GM23338 (cell line): ENCODE measurements at regions not wholly inside any gene's neighbourhood (a gene's known extent, or its start where the extent isn't known, plus 50 kb on each side); places are given as distances from the start of the nearest gene placed in this dataset.
A peak's percentile ranks its signal among the peaks of the same experiment; 100 is the strongest.

Experiments
- ATAC-seq: fragments of 200-7000 bp; cut with Tn5 transposase; 3 replicates; pipeline ENCODE4 v1.9.1; 2020
- DNase-seq: peaks from one replicate; pipeline ENCODE4 v3.0.0-alpha.2; 2015; ENCODE audit warnings: low spot score
- H2AFZ ChIP-seq: fragments of 200-600 bp; sonication (generic); 2 replicates; pipeline ENCODE4 v1.8.0; 2016; ENCODE audit warnings: antibody characterized with exemption, mild to moderate bottlenecking, moderate library complexity
- H3F3A ChIP-seq: fragments of 200-600 bp; sonication (generic); replicated peaks from 2 replicates; pipeline ENCODE4 v1.8.0; 2017; ENCODE audit warnings: antibody characterized with exemption, mixed run types, low read depth
- H3K27ac ChIP-seq: fragments of 200-600 bp; sonication (generic); 2 replicates; pipeline ENCODE4 v1.6.1; 2016; ENCODE audit warnings: low read depth
- H3K27me3 ChIP-seq: fragments of 200-600 bp; sonication (generic); 2 replicates; pipeline ENCODE4 v1.8.0; 2016; ENCODE audit warnings: mild to moderate bottlenecking, mixed run types, moderate library complexity; ENCODE audit not compliant: insufficient read depth
- H3K36me3 ChIP-seq: fragments of 200-600 bp; sonication (generic); 2 replicates; pipeline ENCODE4 v1.8.0; 2016; ENCODE audit warnings: mild to moderate bottlenecking; ENCODE audit not compliant: insufficient read depth
- H3K4me1 ChIP-seq: fragments of 200-600 bp; sonication (generic); 2 replicates; pipeline ENCODE4 v1.8.0; 2016; ENCODE audit warnings: mild to moderate bottlenecking, moderate library complexity; ENCODE audit not compliant: insufficient read depth
- H3K4me2 ChIP-seq: fragments of 200-600 bp; sonication (generic); 2 replicates; pipeline ENCODE4 v1.7.1; 2017; ENCODE audit warnings: mixed run types
- H3K4me3 ChIP-seq: fragments of 200-600 bp; sonication (generic); 2 replicates; pipeline ENCODE4 v1.6.1; 2016; ENCODE audit warnings: mixed run types
- H3K79me2 ChIP-seq: fragments of 200-600 bp; sonication (generic); replicated peaks from 2 replicates; pipeline ENCODE4 v1.8.0; 2017; ENCODE audit warnings: mild to moderate bottlenecking; ENCODE audit not compliant: insufficient read depth
- H3K9me2 ChIP-seq: fragments of 200-600 bp; sonication (generic); 2 replicates; pipeline ENCODE4 v1.8.0; 2017; ENCODE audit not compliant: insufficient read depth
- H4K20me1 ChIP-seq: fragments of 200-600 bp; sonication (generic); replicated peaks from 2 replicates; pipeline ENCODE4 v1.8.0; 2017; ENCODE audit warnings: mild to moderate bottlenecking; ENCODE audit not compliant: insufficient read depth
- H3K27ac Mint-ChIP-seq: 2 replicates; pipeline ENCODE4 v1.8.0; 2020; ENCODE audit warnings: inconsistent platforms, mild to moderate bottlenecking, moderate library complexity, mixed read lengths
- H3K27me3 Mint-ChIP-seq: 3 replicates; pipeline ENCODE4 v1.8.0; 2022; ENCODE audit warnings: low read depth, mild to moderate bottlenecking, moderate library complexity, mixed read lengths, inconsistent platforms; ENCODE audit not compliant: insufficient read depth, poor library complexity
- H3K36me3 Mint-ChIP-seq: 3 replicates; pipeline ENCODE4 v1.8.0; 2021; ENCODE audit warnings: low read depth, mild to moderate bottlenecking, inconsistent platforms, moderate library complexity, mixed read lengths
- H3K4me1 Mint-ChIP-seq: 3 replicates; pipeline ENCODE4 v1.8.0; 2020; ENCODE audit warnings: mild to moderate bottlenecking, inconsistent platforms, mixed read lengths
- H3K4me3 Mint-ChIP-seq: 3 replicates; pipeline ENCODE4 v1.8.0; 2021; ENCODE audit warnings: moderate library complexity, mild to moderate bottlenecking, inconsistent platforms, mixed read lengths
- H3K9me3 Mint-ChIP-seq: 3 replicates; pipeline ENCODE4 v1.8.0; 2020; ENCODE audit warnings: moderate library complexity, mild to moderate bottlenecking, inconsistent platforms, mixed read lengths
- CTCF ChIP-seq, 2 experiments: fragments of 200-600 bp in 1 of 2; sonication (generic) in 1 of 2; conservative IDR thresholded peaks; 2 replicates each; pipeline versions ENCODE4 v1.5.1 to v1.6.1; 2016 to 2017; ENCODE audit warnings: antibody characterized with exemption in 2 of 2, low read depth in 2 of 2, mild to moderate bottlenecking in 2 of 2, moderate library complexity in 1 of 2
- ETS1 ChIP-seq: IDR thresholded peaks from 2 replicates; pipeline ENCODE4 v1.6.1; 2016; ENCODE audit warnings: antibody characterized with exemption
- NANOG ChIP-seq: IDR thresholded peaks from 2 replicates; pipeline ENCODE4 v1.6.1; 2016; ENCODE audit warnings: antibody characterized with exemption, borderline replicate concordance
- POLR2AphosphoS5 ChIP-seq: IDR thresholded peaks from 2 replicates; pipeline ENCODE4 v1.6.1; 2016; ENCODE audit warnings: antibody characterized with exemption, low read depth
- REST ChIP-seq: IDR thresholded peaks from one replicate; pipeline ENCODE4 v1.6.1; 2018; ENCODE audit warnings: antibody characterized with exemption; ENCODE audit not compliant: unreplicated experiment
- STAT1 ChIP-seq: IDR thresholded peaks from one replicate; pipeline ENCODE4 v1.6.1; 2016; ENCODE audit warnings: antibody characterized with exemption; ENCODE audit not compliant: unreplicated experiment
- ZNF114 ChIP-seq: fragments of 250-450 bp; sonication (Bioruptor Pico); IDR thresholded peaks from 2 replicates; pipeline ENCODE4 v1.5.0; 2020; ENCODE audit warnings: mild to moderate bottlenecking, moderate library complexity
- ZNF462 ChIP-seq: fragments of 250-450 bp; sonication (Bioruptor Pico); IDR thresholded peaks from 2 replicates; pipeline ENCODE4 v1.5.0; 2020; ENCODE audit warnings: mild to moderate bottlenecking, moderate library complexity

- TF ChIP-seq ETS1, result no peak
- TF ChIP-seq STAT1, result no peak
- no peak for TF ChIP-seq NANOG
- no peak for TF ChIP-seq POLR2AphosphoS5
These were observed 1462.1 kb upstream of the RAG2 start (continued) for GRCh38 chr11:38060136-38060535.

- H3K9me2 ChIP-seq, result no peaks in the 10 kb centered on the region
- peaks cover 48% of the 10 kb centered on the region for H3K4me1 Mint-ChIP-seq
- H3K4me3 Mint-ChIP-seq, result 0 out of 3 replicates have a peak overlapping the region, but pooled peaks have one; percentile 0
- H3F3A ChIP-seq, result no peaks in the 10 kb centered on the region
- no peaks in the 10 kb centered on the region for H3K79me2 ChIP-seq
- H4K20me1 ChIP-seq, result no peaks in the 10 kb centered on the region
- H3K4me1 ChIP-seq, result peaks cover 21% of the 10 kb centered on the region
- no peak for TF ChIP-seq POLR2AphosphoS5
- peak; percentile 8; the same call in 1 of the 2 replicates for TF ChIP-seq ZNF114 (CRISPR knock-in tag)
- no peak for TF ChIP-seq NANOG
- no peak for TF ChIP-seq REST
- peak; percentile 87 for TF ChIP-seq ZNF462
- TF ChIP-seq CTCF (conservative IDR thresholded peaks at IDR 0.05; ENCODE audit: low read depth in 2 of 2), result no peak
- no peak for TF ChIP-seq STAT1
- no peak overlapping the region for H3K27ac ChIP-seq
- H3K9me3 Mint-ChIP-seq, result no peaks in the 10 kb centered on the region
- peak overlapping the region; percentile 23 for H3K27ac Mint-ChIP-seq
- H3K27me3 Mint-ChIP-seq, result no peaks in the 10 kb centered on the region
- DNase-seq, result peak; percentile 6
- no peaks in the 10 kb centered on the region for H3K27me3 ChIP-seq
- H2AFZ ChIP-seq, result no peak overlapping the region
- no peaks in the 10 kb centered on the region for H3K36me3 Mint-ChIP-seq
- peak; percentile 94 for ATAC-seq
- H3K36me3 ChIP-seq, result no peaks in the 10 kb centered on the region
- H3K4me3 ChIP-seq, result no peak overlapping the region
- H3K4me2 ChIP-seq, result no peak overlapping the region; the same call in 1 of the 2 replicates
These were observed 1448.6 kb upstream of the RAG2 start for GRCh38 chr11:38046571-38047135.
